Epithelial cell of esophagus (primary cell): ENCODE measurements at regions not wholly inside any gene's neighbourhood (a gene's known extent, or its start where the extent isn't known, plus 50 kb on each side); places are given as distances from the start of the nearest gene placed in this dataset.

Source experiments
- DNase-seq: peaks from one replicate; pipeline ENCODE4 v3.0.0; 2010; ENCODE audit warnings: low read depth
- H3K4me3 ChIP-seq: 2 replicates; pipeline ENCODE4 v1.5.1; 2011; ENCODE audit warnings: mild to moderate bottlenecking, low read length, control low read depth
- CTCF ChIP-seq: IDR thresholded peaks from 2 replicates; pipeline ENCODE4 v1.5.1; 2011; ENCODE audit warnings: low read depth, mild to moderate bottlenecking, low read length, control low read depth, inconsistent platforms; ENCODE audit not compliant: insufficient read depth; ENCODE audit errors: missing control alignments

- TF ChIP-seq CTCF: no peak
- no peak overlapping the region for H3K4me3 ChIP-seq
- no peak for DNase-seq
Observed at GRCh38 chr7:42617806-42618457, 293.9 kb downstream of the C7orf25 start.

- TF ChIP-seq CTCF: no peak
- no peak for DNase-seq
Observed at GRCh38 chr7:42617071-42617765, 294.7 kb downstream of the C7orf25 start.

GRCh38 chr7:42614636-42615035 lies 297.2 kb downstream of the C7orf25 start:
- DNase-seq: peak; percentile 54
- TF ChIP-seq CTCF: no peak
- H3K4me3 ChIP-seq: no peak overlapping the region

More at GRCh38 chr7:42617071-42617765, 294.7 kb downstream of the C7orf25 start:
- no peak overlapping the region for H3K4me3 ChIP-seq

GRCh38 chr7:42611961-42612360 lies 299.9 kb downstream of the C7orf25 start:
- no peak for DNase-seq
- no peak overlapping the region for H3K4me3 ChIP-seq
- TF ChIP-seq CTCF: no peak

GRCh38 chr7:42611289-42611928 lies 300.5 kb downstream of the C7orf25 start:
- H3K4me3 ChIP-seq: no peak overlapping the region
- no peak for TF ChIP-seq CTCF
- DNase-seq: no peak

- TF ChIP-seq CTCF: no peak
- no peak overlapping the region for H3K4me3 ChIP-seq
- DNase-seq: peak; percentile 56
Observed at GRCh38 chr7:42606193-42606905, 305.5 kb downstream of the C7orf25 start.
